DMS53 treated with DMSO at 0.1 percent for 48 hours (cell line): ENCODE measurements at regions not wholly inside any gene's neighbourhood (a gene's known extent, or its start where the extent isn't known, plus 50 kb on each side); places are given as distances from the start of the nearest gene placed in this dataset.

Source experiments
- DNase-seq: peaks from one replicate; lab custom pipeline; 2025; ENCODE audit not compliant: unreplicated experiment; lab: John Stamatoyannopoulos, UW

DNA sequence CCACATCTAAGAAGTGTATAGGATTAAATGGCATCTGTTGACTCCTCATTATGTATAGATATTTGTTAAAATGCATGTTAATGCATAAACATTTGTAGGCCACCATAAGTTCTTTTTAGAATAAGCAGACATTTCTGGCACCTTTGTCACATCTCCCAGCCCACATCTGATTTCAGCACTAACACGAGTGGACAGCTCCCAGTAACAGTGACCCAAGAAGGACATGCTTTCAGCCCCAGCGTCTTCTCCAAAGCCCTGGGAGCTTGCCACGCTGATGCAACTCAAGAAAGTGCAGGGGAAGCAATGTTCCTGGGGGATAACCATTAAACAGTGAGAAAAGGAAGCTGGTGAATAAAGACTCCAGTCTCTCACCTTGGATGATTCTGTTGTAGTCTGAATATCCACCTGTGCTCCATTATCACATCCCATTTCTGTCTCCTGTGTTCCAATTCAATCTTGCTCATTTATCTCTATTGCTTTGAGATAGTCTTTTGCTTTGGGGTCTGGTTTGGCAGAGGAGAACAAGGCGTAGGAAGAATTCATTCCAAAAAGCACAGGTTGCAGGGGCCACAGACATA is 182.6 kb upstream of the THSD7B start:
- DNase-seq: no peak

DNA sequence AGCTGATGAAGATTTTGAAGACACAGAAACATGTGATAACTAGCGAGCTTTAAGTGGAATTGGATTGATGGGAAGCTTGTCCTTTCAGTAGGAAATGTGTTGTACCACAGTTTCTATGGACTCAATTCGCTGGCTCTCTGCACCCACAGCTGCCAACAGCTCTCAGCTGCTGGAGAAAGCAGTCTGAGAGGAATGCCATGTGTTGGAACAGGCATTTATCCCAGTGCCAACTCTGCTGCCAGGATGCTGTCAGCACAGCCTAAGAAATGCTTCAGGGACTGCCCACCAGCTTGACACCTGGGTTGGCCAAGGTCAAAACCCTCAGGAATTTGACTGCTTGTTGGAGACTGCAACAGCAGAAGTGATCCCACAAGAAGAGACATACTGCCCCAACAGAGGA is 193.0 kb upstream of the THSD7B start:
- no peak for DNase-seq

DNA sequence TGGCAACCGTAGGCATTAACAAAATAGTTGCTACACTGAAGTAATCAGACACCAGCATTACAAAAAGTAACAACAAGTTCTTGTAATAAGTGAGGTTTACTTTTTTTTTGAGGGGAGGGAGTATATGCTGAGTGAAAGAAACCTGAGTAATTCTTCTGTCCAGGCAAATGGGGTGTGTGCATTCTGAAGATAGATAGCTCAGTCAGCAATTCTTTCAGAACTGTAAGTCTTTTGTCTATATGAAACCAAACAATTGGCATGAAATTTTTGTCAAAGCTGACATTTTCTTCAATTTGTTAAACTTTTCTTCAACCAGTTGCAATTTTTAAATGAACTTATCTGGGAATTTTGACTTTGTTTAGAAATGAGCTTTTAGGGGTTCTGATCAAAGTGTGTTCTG is 208.1 kb upstream of the THSD7B start:
- no peak for DNase-seq

DNA sequence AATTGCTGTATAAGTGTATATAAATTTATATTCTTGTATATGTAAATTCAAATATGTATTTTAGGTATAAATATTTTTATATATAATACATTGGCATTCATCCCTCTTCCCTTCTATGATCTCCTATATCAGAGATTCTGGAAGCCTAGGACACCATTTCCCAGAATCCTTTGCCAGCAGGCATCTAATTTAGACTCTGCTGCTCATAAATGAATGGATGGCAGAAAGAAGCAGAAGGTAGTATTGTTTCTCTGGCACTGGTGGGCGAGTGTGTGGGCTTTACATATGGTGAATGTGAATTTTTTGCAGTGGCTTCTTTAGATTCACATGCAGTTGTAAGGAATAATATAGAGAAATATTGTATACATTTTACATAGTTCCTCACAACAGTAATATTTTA is 215.2 kb upstream of the THSD7B start:
- DNase-seq: no peak

DNA sequence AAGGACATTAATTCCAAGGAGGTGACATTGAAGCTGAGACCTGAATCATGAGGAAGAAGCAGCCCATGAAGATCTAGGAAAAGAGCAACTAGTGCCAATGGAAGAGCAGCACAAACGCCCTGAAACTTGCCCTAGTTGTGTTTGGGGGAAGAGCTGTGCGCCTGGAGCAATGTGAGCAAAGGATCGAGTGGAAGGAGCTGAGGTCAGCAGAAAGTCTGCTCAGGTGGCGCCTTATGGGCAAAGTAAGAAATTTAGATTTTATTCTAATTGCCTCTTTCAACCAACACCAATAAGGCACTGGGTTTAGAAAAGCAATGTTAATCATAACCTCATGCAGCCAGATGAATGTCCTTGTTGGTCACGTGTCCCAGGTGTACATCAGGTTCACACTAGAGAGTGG is 226.0 kb upstream of the THSD7B start:
- no peak for DNase-seq

DNA sequence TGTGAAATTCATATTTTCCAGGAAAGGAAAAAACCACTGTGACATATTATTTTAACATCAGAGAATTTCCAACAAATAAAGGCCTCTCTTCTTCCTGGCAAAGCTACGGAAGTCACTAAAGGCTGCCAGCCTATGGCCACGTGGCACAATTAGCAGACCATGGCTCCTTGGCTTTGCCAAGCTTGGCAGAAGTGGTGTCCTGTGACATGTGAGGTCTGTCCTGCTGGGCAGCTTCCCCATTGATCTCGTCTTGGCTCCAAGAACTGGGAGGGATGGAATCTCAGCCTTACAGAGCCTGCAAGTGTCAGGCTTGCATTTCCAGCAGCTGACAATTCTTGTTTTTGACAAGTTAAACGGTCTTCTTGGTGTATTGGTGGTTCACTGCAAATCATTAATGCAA is 226.9 kb upstream of the THSD7B start:
- no peak for DNase-seq

DNA sequence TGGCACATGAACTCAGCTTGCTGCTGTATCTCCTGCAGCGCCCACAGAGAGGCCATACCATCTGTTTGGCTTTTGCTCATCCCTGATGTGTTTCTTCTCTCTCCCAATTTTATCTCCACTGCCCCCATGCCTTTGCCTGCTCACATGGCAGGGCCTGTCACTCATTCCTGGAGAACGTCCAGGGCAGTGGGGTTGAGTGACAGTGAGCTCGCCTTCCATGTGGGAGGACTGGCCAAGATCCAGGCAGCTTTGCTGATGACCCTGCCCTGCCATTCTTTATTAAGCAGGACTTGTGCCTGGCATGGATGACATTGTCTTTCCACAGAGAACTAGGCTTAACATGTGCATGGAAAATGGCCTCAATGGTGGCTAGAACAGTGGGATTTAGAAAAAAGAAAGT is 230.5 kb upstream of the THSD7B start:
- no peak for DNase-seq

DNA sequence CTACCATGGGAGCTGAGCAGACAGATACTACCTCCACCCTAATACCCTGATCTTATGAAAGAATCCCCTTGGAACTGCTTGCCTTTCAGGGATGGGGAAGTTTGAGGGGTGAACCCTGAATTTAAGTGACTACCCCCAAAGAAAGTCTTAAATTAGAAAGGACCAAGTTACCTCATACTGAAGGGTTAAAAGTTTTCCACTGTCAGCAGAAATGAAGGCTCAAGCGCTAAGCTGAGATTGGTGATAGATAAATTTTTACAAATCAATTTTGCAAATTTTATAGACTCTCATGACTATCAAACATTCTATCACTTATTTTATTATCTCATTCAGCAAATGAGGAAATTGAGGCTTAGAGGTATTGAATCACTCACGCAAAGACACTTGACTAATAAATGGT is 233.2 kb upstream of the THSD7B start:
- no peak for DNase-seq

DNA sequence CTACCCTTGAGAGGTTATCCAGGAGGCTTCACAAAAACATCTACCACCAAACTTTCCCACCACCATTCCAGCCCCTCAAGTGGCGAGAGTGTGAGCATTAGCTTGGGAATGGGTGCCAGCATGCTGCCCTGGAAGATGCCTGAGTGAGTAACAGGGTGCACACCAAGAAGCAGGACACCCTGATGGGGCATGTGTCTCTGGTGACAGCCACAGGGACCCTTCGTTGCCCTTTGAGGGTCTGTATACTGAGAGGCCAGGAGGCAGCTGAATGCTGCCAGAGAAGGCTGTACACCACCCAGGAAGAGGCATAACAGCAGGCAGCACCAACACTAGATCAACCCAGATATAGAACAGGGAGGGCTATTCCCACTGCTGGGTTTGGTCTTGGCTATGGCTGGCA is 233.6 kb upstream of the THSD7B start:
- DNase-seq: no peak

DNA sequence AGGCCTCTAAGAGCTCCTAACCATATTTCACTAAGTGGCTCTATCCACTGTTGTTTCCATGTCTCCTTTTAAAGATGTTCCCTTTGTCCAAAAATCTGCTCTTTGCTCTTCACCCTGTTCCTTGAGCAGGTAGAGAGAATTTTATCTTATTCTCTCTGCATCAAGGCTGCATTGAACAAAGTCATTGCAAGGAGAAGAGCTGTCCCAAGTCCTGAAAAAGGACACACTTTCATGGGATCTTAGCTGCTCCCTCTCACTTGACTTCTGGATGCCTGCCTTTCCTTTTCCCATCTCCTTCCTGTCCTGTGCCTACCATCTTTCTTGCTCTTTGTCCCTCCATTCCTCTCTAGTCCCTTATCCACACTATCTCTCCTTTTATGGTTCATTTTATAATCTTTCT is 235.2 kb upstream of the THSD7B start:
- no peak for DNase-seq

DNA sequence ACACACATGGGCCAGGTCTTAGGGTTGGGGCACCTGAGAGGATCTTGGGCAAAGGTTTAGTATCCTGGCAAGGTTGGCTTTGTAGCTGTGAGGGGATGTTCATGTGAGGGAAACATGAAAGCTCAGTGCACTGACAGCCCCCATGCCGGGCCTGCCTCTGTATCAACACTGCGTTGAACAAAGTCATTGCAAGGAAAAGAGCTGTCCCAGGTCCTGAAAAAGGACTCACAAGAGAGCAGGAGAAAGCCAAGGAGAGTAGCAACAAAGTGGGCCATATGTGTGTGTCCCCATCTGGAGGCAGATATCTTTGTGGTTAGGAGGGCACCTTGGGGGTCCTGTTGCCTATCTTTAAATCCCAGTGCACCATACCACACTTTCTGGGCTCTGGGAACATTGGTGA is 237.8 kb upstream of the THSD7B start:
- DNase-seq: no peak

DNA sequence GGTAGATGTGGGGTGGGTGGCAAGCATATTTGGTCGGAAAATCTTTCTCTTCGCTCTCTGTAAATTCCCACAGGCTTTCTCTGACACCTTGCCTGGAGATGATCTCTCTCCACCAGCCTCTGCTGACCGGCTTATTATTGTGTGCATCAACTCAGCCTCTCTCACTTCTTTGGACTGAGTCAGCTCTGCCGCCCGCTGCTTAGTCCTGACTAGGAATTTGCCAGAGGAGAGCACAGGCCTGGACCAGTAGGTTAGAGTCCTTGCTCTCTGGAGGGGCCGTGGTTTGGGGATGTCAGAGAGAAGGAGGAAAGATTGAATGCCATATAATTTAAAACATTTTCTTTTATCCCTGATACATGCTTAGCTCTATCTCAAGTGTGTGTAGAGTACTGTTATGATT is 242.6 kb upstream of the THSD7B start:
- DNase-seq: no peak

DNA sequence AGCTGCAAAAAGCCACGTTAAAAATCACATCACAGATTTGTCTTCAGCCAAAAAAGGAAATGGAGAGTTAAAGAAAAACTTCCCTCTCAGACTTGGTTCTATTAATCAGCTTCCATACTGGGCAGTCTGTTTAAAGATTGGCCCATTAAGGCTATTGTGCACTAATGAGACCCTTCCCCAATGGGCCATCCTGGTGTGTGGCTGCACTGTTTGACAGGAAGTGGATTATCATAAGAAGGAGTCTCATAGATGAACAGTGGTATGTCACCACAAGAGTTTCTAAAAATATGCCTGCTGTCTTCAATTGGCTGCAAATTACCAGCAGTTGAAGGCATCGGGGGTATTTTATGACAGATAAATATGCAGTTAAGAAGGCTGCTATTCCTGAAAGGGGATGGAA is 247.6 kb upstream of the THSD7B start:
- DNase-seq: no peak

DNA sequence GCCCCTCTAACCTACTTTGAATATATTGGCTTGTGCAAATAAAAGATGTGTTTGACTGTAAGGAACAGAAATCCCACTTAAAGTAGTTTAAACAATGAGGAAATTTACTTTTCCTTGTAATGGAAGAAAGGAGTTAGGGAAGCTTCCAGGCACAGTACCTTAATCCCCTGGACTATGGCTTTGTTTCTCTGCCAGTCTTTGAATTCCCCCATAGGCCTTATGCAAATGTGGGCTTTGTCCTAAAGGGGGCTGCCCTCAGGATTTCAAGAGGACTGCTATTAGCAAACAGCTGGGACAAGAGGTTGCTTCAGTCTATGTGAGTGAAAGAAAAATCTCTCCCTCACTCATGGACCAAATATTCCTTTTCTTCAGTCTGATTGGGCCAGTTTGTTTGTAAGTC is 255.1 kb upstream of the THSD7B start:
- DNase-seq: no peak

DNA sequence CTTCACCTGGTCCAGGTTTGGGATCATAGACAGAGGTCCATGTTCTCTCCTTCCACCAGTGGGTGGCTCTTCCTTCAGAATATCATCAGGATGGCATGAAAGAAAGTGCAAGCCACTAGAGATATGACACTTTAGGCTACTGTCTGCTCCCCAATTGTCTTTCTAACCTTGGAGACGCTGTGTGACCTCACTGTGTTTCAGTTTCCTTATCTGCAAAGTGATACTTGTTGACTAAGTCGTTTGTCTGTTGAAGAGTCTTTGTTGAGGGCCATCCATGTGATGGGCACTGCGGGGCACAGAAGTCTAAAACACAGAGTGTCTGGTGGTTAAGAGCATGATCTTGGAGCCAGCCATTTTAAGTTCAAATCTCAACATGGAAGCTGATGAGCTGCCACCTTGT is 259.9 kb upstream of the THSD7B start:
- DNase-seq: no peak

DNA sequence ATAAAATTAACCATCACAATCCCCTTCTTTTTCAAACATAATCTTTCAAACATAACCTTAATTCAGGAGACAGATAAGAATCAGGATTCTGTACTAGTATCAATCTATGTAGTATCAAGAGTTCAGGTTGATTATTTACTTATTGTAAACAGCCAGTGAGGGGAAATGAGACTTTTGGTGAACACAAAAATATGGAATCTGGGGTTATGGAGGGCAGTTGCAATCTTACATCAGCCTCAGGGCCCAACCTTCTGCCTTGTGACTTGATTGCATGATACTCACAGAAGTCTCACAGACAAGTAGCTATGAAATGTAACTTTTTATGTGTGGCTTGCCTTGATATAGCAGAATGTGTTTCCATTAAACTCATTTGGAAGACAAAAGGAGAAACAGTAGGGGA is 262.7 kb upstream of the THSD7B start:
- no peak for DNase-seq

DNA sequence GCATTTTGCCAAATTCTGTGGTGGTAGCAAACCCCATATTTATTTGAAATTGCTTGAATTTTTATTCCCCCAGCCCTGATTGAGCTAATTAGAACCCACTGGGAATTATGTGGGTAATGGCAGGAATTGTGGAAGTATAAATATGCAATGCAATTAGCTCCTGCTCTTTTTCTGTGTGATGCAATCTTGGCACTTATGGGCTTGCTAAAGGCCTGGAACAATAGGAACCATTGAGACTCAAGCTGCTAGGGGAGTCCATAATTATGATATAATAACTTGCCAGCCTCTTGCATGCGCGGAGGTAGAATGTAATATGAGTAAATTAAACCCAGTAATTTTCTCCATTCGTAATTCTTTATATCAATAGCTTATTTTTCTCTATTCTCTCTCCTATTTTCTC is 267.6 kb upstream of the THSD7B start:
- no peak for DNase-seq

DNA sequence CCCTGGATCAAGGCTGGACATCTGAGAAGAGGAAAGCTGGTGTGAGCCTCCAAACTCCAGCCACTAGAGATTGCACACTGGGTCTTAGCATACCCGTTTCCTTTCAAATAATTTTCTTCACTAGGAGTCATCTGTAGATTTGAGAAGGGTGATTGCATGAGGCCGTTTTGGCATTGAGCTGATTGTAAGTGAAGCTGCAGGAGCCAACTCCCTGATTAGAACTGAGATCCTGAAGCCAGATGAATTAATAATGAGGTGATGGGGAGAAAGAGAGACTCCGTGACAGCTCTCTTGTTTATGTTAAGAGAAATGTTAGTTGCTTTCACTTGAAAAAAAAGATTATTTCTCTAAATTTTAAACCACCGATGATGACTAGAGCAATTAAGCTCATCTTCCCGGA is 268.4 kb upstream of the THSD7B start:
- no peak for DNase-seq

DNA sequence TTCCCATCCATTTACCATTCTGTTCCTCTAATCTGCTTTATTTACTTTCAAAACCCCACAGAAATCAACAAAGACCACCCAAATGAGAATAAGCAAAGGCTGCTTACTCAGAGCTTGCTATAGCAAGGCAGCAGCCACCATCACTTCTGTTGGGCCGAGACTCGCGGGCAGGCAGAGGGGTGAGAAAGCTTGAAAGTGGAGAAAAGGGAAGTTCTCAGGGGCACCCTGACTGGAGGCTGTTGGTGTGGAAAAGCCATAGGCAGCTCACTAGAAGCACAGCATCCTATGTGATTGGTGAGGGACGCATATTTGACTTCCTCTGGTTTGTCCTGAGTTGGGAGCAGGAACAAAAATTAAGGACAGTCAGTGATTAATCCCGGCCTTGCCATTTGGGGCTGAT is 269.7 kb upstream of the THSD7B start:
- DNase-seq: no peak

DNA sequence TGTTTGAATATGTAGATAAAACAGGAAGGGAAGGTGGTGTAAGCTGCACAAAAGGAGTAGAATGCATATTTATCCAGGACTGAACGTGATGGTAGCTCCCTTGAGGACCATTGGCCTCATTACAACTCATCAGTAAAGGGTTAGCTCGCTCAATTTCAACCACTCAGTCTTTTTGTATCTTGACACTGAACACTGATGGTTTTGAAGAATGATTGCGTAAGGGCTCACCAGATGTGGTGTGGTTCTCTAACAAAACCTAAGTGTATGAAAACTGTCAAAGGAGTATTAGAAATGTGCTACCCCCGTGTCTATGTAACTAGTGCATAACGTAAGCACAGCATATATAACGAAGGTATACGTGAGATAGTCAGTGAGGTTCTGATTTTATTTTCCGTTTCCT is 272.4 kb upstream of the THSD7B start:
- DNase-seq: no peak

DNA sequence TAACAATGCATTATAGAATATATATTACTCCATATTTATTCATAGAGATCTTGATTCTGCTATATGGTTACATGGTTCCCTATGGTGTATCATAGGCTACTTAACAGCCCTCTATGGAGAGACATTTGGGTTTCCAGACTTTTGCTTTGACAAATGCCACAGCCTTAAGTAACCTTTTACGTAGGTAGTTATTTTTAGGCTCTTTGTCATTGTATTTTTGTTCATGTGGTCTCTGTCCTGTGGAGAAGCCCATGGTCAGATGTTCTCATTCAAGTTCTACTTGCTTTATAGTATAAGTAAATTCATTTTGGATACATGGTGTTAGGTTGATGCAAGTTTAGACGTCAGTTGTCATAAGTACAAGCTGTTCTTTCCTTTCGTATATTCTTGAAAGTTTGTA is 275.2 kb upstream of the THSD7B start:
- no peak for DNase-seq

DNA sequence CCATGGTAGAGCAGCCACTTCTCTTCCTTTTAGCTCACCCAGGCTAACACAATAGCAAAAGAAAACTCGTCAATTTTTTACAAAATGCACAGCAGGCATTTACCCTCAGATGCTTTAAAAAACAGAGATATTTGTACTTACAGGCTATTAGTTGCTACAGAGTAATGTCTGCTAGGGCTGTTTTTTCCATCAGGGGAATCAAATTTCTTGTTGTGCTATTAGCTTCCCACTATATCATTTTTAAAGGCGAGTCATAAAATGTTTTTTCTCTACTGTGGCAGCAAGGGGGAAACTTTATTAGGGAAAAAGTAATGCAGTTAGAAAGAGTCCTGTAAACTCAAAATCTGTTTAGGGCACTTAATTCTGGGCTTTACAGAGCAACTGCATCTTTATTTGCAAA is 277.9 kb upstream of the THSD7B start:
- no peak for DNase-seq

DNA sequence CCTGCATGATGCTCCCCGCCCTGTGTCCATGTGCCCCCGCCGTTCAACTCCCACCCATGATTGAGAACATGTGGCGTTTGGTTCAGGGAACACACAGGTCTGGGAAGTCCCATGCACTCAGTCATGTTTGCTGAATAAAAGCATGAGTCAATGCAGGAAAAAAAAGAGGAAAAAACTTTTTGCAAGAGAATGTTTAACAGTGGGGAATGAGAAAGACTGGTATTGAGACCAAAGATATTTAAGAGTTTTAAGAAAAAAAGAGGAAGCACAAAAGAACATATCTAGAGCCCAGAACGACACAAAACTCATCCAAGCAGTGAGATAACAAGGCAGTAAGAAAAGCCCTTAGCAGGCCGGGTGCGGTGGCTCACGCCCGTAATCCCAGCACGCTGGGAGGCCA is 279.2 kb upstream of the THSD7B start:
- DNase-seq: no peak

DNA sequence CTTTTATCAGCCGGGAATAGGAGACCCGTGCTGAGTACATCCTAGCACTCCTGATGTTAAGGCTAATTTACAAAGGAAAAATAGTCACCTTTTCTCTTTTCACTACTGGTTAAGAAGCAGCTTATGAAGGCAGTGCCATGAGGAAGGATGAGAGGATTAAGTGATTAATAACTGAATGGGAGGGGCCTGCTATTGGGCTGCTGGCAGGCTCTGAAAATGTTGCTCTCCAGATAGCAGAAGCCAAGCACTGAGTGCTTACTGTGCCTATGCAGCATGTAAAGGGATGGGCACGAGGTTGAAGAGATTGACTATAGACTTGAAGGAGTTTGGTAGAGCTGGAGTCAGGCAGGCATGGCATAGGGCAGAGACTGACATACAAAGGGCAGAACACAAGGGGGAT is 282.4 kb upstream of the THSD7B start:
- DNase-seq: no peak
